ENCODE measurements at regions not wholly inside any gene's neighbourhood (a gene's known extent, or its start where the extent isn't known, plus 50 kb on each side); places are given as distances from the start of the nearest gene placed in this dataset.
A peak's percentile ranks its signal among the peaks of the same experiment; 100 is the strongest.

DNA sequence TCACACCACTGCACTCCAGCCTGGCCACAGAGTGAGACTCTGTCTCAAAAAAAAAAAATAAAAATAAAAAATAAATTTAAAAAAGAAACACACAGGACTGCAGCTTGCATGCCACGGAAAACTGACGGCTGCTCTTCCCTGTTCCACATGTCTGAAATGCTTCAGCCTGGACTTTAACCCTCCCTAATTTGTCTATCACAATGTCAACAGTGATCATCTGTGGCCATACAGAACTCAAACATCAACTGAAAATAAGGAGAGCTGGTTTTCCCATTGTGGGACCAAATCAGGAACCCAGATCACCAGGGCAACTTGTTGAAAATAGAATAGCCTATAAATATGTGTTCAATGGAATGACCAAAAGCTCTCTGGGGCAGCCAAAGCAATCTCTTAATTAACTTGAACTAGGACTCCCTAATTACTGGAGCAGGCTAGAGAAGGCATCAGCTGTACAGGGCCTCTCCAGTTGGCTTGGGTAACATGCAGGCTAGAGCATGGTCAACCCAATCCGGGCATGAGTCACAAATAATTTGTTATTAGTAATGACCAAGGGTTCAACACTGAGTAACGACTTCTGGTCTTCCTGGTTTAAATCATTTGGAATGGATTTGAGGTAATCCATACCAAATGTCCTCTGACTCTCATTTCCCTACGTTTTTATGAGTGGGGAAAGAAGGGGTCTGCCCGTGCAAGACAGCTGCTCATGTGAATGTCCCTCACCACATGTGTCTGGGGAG is 62.7 kb upstream of the KAZN start:
- TF ChIP-seq, protein P1, sequence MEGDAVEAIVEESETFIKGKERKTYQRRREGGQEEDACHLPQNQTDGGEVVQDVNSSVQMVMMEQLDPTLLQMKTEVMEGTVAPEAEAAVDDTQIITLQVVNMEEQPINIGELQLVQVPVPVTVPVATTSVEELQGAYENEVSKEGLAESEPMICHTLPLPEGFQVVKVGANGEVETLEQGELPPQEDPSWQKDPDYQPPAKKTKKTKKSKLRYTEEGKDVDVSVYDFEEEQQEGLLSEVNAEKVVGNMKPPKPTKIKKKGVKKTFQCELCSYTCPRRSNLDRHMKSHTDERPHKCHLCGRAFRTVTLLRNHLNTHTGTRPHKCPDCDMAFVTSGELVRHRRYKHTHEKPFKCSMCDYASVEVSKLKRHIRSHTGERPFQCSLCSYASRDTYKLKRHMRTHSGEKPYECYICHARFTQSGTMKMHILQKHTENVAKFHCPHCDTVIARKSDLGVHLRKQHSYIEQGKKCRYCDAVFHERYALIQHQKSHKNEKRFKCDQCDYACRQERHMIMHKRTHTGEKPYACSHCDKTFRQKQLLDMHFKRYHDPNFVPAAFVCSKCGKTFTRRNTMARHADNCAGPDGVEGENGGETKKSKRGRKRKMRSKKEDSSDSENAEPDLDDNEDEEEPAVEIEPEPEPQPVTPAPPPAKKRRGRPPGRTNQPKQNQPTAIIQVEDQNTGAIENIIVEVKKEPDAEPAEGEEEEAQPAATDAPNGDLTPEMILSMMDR (conservative IDR thresholded peaks at IDR 0.05), result no peak
- no peak for TF ChIP-seq ZFX (IDR thresholded peaks at IDR 0.05)
- H3K27ac ChIP-seq, result no peak overlapping the region

DNA sequence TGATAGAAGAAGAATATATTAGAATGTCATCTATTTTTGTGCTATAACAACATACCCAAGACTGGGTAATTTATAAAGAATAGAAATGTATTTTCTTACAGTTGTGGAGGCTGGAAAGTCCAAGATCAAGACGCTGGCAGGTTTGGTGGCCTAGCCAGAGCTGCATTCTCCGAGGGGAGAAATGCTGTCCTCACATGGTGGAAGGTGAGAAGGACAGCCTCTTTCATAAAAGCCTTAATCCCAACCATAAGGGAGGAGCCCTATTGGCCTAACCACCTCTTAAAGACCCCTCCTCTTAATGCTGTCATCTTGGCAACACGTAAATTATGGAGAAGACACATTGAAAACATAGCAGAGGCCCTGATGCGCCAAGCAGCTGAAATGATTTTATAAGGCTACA is 60.1 kb upstream of the KAZN start:
- no peak overlapping the region for H3K27ac ChIP-seq
- TF ChIP-seq, protein P1 (conservative IDR thresholded peaks at IDR 0.05), result peak; percentile 76
- TF ChIP-seq ZFX (IDR thresholded peaks at IDR 0.05), result no peak

DNA sequence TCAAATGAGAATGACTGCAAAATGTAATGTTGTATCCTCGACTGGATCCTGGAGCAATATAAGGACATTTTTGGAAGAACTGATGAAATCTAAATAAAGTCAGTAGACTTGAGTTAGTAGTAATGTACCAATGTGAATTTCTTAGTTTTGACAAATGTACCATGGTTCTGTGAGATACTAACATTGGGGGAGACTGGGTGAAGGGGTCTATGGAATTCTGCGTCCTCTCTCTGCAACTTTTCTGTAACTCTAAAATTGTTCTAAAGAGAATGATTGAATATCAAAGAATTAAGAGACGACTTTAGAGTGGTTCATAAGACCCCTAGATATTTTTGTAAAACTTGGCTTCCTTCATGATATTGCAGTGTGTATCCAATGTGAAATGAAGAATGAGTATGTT is 59.2 kb upstream of the KAZN start:
- no peak overlapping the region for H3K27ac ChIP-seq
- no peak for TF ChIP-seq ZFX (IDR thresholded peaks at IDR 0.05)
- TF ChIP-seq, protein P1 (conservative IDR thresholded peaks at IDR 0.05), result no peak

DNA sequence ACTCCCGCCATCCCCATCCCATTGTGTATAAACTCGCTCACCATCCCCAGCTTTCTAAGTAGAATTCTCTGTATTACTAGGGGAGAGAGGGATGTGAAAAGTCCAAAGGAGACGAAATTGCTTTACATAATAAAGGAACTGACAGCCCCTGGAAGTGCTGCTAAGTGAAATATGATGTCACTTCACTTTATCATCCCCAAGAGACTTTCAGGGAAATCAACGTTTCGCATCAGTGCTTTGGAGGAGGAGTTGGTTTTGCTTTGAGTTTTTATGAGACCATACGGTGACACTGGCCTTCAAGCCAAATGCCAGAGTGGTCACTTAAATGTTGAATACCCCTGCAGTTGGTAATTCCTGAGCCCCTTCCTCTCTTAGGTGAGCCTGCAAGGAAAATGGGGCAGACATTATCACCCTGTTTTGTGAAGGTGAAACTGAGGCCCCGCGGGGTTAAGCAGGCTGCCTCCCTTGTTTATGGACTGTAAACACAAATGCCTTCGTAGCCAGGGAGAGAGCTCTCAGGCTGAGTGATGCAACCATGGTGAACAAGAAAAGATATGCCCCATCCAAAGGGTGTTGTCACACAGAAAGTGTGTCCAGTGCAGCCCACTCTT is 58.4 kb upstream of the KAZN start:
- TF ChIP-seq, protein P1 (conservative IDR thresholded peaks at IDR 0.05), result no peak
- TF ChIP-seq ZFX (IDR thresholded peaks at IDR 0.05), result no peak
- no peak overlapping the region for H3K27ac ChIP-seq

DNA sequence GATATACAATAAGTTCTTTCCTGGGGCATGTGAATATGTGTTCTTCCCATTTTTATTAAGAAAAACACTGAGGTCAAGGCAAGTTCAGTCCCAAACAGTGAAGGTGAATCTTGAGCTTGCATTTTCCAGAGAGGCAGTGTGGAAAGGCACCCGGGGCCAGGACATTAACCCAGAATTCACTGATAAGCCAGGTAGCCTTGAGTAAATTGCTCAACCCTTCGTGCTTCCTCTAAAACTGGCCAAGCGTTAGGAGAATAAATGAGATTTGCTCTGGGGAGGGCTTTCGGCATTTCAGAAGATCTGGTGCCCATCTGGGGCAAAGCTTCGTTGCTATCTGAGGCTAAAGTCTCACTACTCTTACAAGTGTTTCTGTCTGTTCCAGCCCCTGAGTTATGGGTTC is 57.1 kb upstream of the KAZN start:
- H3K27ac ChIP-seq, result no peak overlapping the region
- no peak for TF ChIP-seq ZFX (IDR thresholded peaks at IDR 0.05)
- TF ChIP-seq, protein P1 (conservative IDR thresholded peaks at IDR 0.05), result no peak

DNA sequence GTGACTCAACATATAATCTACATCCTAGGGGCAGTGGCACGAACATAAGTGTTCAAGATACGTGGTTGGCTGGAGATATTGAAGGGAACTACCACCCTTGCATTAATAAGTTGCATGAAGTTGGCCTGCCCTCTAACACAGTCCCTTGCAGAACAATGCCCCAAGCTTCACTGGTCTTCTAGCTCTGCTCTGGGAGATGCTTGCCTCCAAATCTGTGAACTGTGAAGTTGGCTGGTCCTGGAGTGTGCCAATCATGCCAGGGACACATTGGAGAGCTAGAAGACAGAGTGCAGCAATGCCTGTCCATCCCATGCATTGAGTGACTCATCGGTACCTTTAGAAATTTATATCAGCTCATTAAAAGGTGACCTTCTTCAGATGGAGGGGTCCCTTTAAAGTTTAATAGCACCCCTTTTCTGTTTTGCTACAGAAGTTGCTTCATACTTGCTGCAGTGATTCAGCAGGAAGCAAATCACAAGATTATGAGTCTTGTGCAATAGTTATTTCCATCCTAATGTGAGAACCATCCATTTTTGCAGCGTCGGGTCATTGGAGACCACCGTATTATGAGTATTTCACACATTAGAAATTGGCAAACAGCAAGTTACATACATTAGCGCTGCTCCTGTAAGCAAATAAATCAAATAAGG is 55.2 kb upstream of the KAZN start:
- no peak for TF ChIP-seq ZFX (IDR thresholded peaks at IDR 0.05)
- TF ChIP-seq, protein P1 (conservative IDR thresholded peaks at IDR 0.05), result no peak
- no peak overlapping the region for H3K27ac ChIP-seq

DNA sequence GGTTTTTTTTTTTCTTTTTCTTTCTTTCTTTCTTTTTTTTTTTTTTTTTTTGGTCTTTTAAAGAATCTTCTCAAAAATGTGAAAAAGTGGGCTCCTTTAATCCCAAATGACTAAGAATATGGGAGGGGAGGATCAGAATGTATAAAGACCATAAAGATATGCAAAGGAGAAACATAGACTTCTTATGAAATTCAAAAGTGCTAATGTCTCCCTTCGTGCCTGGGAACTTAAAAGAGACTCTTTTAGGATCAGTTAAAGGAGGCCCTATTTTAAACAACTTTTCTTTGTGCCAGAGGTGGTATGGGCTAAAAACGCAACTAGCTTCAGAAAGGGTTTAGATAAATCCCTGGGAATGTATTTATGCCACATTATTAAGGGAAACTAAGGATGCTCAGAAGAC is 54.2 kb upstream of the KAZN start:
- TF ChIP-seq, protein P1 (conservative IDR thresholded peaks at IDR 0.05), result no peak
- no peak for TF ChIP-seq ZFX (IDR thresholded peaks at IDR 0.05)

More for the DNA sequence above, 54.2 kb upstream of the KAZN start:
- H3K27ac ChIP-seq, result no peak overlapping the region

Measured in C4-2B (cell line).